HK-2 (cell line): ENCODE measurements at regions not wholly inside any gene's neighbourhood (a gene's known extent, or its start where the extent isn't known, plus 50 kb on each side); places are given as distances from the start of the nearest gene placed in this dataset.
"Not testable (repeated sequence)": the region's sequence is repeated elsewhere in the genome, so short reads cannot be mapped to it uniquely, and the experiment has no call there.

ENCODE experiments used
- DNase-seq: peaks from one replicate; pipeline ENCODE4 v3.0.0-alpha.2; 2018; ENCODE audit not compliant: unreplicated experiment

GRCh38 chr11:39809833-39810232 is 1649.6 kb downstream of the LRRC4C start:
- DNase-seq = no peak

GRCh38 chr11:39807904-39808303 is 1651.5 kb downstream of the LRRC4C start:
- no peak for DNase-seq

GRCh38 chr11:39806652-39807051 is 1652.8 kb downstream of the LRRC4C start:
- DNase-seq = no peak

GRCh38 chr11:39804271-39804670 is 1655.2 kb downstream of the LRRC4C start:
- DNase-seq = no peak

- DNase-seq = no peak
Measured at GRCh38 chr11:39786682-39787081, 1672.8 kb downstream of the LRRC4C start.

- no peak for DNase-seq
Measured at GRCh38 chr11:39786281-39786680, 1673.2 kb downstream of the LRRC4C start.

- no peak for DNase-seq
Measured at GRCh38 chr11:39784873-39785272, 1674.6 kb downstream of the LRRC4C start.

GRCh38 chr11:39780131-39780530 is 1679.3 kb downstream of the LRRC4C start:
- DNase-seq = no peak

- DNase-seq = no peak
Measured at GRCh38 chr11:39777035-39777434, 1682.4 kb downstream of the LRRC4C start.

GRCh38 chr11:39772525-39773137 is 1686.8 kb downstream of the LRRC4C start:
- no peak for DNase-seq

- no peak for DNase-seq
Measured at GRCh38 chr11:39768214-39768613, 1691.2 kb downstream of the LRRC4C start.

- no peak for DNase-seq
Measured at GRCh38 chr11:39745401-39745800, 1714.1 kb downstream of the LRRC4C start.

GRCh38 chr11:39741066-39741465 is 1718.4 kb downstream of the LRRC4C start:
- no peak for DNase-seq

GRCh38 chr11:39736351-39736750 is 1723.1 kb downstream of the LRRC4C start:
- not testable (repeated sequence) for DNase-seq

- no peak for DNase-seq
Measured at GRCh38 chr11:39732001-39732400, 1727.5 kb downstream of the LRRC4C start.

GRCh38 chr11:39725081-39725480 is 1734.4 kb downstream of the LRRC4C start:
- no peak for DNase-seq

GRCh38 chr11:39724404-39724803 is 1735.0 kb downstream of the LRRC4C start:
- no peak for DNase-seq

- no peak for DNase-seq
Measured at GRCh38 chr11:39712581-39712980, 1746.9 kb downstream of the LRRC4C start.

- no peak for DNase-seq
Measured at GRCh38 chr11:39690856-39691255, 1768.6 kb downstream of the LRRC4C start.

GRCh38 chr11:39683951-39684554 is 1775.4 kb downstream of the LRRC4C start:
- no peak for DNase-seq

- DNase-seq = no peak
Measured at GRCh38 chr11:39683288-39683950, 1776.0 kb downstream of the LRRC4C start.

- no peak for DNase-seq
Measured at GRCh38 chr11:39681428-39681827, 1778.0 kb downstream of the LRRC4C start.

- DNase-seq = no peak
Measured at GRCh38 chr11:39678996-39679395, 1780.5 kb downstream of the LRRC4C start.
